ENCODE measurements at regions not wholly inside any gene's neighbourhood (a gene's known extent, or its start where the extent isn't known, plus 50 kb on each side); places are given as distances from the start of the nearest gene placed in this dataset.

DNA sequence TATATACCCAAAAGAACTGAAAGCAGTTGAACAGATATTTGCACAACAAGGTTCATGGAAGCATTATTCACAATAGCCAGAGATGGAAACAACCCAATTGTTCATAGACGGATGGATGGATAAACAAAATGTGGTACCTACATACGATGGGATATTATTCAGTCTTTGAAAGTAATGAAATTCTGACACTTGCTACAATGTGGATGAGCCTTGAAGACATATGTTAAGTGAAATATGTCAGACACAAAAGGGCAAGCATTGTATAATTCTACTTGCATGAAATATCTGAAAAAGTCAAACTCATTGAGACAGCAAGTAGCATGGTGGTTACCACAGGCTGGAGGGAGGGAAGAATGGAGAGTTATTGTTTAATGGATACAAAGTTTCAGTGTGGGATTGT is 696.1 kb downstream of the MATN1 start:
- TF ChIP-seq, protein P1, sequence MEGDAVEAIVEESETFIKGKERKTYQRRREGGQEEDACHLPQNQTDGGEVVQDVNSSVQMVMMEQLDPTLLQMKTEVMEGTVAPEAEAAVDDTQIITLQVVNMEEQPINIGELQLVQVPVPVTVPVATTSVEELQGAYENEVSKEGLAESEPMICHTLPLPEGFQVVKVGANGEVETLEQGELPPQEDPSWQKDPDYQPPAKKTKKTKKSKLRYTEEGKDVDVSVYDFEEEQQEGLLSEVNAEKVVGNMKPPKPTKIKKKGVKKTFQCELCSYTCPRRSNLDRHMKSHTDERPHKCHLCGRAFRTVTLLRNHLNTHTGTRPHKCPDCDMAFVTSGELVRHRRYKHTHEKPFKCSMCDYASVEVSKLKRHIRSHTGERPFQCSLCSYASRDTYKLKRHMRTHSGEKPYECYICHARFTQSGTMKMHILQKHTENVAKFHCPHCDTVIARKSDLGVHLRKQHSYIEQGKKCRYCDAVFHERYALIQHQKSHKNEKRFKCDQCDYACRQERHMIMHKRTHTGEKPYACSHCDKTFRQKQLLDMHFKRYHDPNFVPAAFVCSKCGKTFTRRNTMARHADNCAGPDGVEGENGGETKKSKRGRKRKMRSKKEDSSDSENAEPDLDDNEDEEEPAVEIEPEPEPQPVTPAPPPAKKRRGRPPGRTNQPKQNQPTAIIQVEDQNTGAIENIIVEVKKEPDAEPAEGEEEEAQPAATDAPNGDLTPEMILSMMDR (IDR thresholded peaks at IDR 0.05; ENCODE audit: poor library complexity, severe bottlenecking): no peak
- TF ChIP-seq EP300 (conservative IDR thresholded peaks at IDR 0.05; ENCODE audit: poor library complexity, severe bottlenecking) (peak; percentile 84), POLR2AphosphoS5 (IDR thresholded peaks at IDR 0.05) (peak; percentile 52), RAD21 (conservative IDR thresholded peaks at IDR 0.05) (no peak), EZH2 (IDR thresholded peaks at IDR 0.05; ENCODE audit: borderline replicate concordance, insufficient read depth, low read length, poor library complexity, severe bottlenecking) (no peak), SMC3 (conservative IDR thresholded peaks at IDR 0.05; ENCODE audit: poor library complexity) (no peak), MXI1 (conservative IDR thresholded peaks at IDR 0.05; ENCODE audit: poor library complexity, severe bottlenecking) (no peak), TAF1 (IDR thresholded peaks at IDR 0.05; ENCODE audit: low read depth) (no peak)
- TF ChIP-seq, protein P2, sequence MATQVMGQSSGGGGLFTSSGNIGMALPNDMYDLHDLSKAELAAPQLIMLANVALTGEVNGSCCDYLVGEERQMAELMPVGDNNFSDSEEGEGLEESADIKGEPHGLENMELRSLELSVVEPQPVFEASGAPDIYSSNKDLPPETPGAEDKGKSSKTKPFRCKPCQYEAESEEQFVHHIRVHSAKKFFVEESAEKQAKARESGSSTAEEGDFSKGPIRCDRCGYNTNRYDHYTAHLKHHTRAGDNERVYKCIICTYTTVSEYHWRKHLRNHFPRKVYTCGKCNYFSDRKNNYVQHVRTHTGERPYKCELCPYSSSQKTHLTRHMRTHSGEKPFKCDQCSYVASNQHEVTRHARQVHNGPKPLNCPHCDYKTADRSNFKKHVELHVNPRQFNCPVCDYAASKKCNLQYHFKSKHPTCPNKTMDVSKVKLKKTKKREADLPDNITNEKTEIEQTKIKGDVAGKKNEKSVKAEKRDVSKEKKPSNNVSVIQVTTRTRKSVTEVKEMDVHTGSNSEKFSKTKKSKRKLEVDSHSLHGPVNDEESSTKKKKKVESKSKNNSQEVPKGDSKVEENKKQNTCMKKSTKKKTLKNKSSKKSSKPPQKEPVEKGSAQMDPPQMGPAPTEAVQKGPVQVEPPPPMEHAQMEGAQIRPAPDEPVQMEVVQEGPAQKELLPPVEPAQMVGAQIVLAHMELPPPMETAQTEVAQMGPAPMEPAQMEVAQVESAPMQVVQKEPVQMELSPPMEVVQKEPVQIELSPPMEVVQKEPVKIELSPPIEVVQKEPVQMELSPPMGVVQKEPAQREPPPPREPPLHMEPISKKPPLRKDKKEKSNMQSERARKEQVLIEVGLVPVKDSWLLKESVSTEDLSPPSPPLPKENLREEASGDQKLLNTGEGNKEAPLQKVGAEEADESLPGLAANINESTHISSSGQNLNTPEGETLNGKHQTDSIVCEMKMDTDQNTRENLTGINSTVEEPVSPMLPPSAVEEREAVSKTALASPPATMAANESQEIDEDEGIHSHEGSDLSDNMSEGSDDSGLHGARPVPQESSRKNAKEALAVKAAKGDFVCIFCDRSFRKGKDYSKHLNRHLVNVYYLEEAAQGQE (IDR thresholded peaks at IDR 0.05; ENCODE audit: borderline replicate concordance): no peak

Measured in neural cell (in vitro differentiated cells).